HG03460 (cell line): ENCODE measurements at regions not wholly inside any gene's neighbourhood (a gene's known extent, or its start where the extent isn't known, plus 50 kb on each side); places are given as distances from the start of the nearest gene placed in this dataset.

ENCODE experiments used
- ATAC-seq: cut with Tn5 transposase; IDR thresholded peaks from one replicate; pipeline ENCODE4 v1.9.1; 2021; ENCODE audit not compliant: unreplicated experiment

DNA sequence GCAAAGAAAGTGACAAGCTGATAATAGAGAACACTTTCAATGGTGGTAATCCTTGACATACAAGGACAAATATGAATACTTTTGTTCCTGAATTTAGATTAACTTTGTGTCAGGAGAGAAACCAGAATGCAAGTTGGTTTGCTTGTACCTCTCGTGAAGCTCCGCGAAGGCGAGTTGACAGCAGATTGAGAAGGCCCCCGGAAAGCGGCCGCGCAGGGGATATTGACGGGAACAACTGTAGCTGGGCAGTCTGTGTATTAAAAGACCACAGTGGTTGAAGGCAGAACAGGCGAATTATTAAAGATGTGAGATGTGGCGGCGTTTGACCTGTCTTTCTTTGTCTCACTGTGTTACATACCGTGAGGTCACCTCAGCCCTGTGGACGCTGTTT is 175.8 kb upstream of the RALGAPA2 start:
- no peak for ATAC-seq

DNA sequence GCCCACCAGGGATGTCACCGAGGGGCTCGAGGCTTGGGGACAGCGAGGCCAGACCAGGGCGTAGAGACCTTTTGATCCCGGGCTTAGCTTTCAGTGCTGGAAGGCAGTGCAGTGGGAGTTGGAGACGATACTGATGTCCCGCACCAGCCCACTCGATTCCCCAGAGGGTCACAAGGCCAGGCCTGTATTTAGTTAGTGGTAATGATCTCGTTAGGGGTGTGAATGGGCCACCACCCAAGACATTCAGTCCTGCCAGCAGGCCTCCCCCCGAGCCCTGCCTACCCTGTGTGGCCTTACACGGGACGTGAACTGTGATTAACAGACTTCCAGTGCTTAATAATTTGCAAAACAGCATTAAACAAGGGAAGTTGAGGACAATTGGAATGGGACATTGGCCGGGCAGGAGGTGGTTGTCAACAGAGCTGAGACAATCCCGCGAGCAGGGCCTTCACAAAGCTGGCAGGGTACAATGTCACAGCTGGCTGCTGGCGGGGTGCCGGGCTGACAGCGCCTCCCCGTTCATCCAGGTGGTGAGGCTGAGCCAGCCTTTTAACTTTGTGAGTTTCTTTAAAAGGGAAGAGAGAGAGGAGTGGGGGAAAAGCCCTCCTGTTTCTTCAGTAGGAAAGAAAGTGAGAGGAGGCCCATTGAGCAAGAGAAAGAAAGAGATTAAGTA is 175.3 kb upstream of the RALGAPA2 start:
- no peak for ATAC-seq

DNA sequence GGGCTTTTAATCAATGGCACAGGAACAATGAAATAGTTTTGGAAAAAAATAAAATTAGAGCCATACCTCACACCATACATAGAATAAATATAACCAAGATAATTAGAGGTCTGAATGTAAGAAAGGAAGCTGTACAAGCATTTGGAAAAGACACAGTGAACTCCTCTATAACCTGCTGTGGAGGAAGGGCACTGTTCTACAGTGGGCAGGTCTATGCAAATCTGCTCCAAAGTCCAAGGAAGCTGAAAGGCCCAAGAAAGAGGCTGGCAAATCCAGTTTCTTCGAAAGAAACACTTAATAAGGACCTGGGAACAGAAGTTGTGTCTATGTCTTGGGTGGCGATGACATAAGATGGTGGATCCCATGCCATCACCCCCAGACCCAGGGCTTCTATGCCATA is 169.4 kb upstream of the RALGAPA2 start:
- no peak for ATAC-seq

DNA sequence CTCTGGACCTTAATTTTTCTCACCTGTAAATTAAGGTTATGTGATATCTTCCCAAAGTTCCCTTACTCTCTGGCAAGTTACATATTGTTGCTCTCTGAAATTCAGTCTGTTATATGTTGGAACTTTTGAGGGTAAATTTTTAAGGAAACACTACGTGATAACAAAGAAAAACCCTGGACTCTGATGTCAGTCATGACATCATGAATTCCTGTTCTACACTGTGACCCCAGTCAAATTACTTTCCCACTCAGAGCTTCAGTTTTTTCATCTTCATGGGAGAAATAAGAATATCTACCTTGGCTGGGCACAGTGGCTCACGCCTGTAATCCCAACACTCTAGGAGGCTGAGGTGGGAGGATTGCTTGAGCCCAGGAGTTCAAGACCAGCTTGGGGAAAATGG is 164.6 kb upstream of the RALGAPA2 start:
- no peak for ATAC-seq

DNA sequence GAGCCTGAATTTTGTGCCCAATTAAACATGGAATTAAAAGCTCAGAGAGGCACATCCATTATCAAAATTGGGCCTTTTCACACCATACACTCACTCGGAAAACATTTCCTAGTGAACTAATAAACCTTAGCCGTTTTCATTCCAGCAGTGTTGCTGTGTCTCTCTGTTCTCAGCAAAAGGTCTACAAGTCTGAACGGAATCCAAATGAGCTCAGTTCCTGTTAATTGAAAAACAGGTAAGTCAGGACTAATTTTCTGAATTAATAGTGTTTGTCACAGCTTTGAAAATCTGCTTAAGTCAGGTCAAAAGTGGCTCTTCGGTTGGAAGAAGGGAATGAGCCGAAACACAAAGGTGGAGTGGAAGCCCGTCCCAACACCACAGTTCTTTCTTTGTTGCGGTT is 163.3 kb upstream of the RALGAPA2 start:
- ATAC-seq = no peak

DNA sequence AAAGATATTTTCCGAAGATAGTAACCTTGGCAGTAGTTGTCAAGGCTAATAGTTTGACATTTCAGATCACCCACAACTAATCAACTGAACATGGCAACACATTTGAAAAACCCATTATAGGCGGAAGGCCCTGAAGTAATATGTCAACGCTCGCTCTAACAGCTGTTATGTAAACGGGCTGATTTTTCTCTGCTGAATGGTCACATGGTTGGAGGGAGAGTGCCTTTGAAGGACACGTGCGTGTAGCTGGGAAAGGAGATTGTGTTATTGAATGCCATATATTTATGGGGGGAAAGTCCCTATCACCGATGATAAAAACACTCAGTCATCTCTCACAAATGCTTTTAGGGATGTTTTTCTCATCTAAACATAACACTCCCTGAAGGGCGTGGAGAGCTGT is 160.0 kb upstream of the RALGAPA2 start:
- ATAC-seq = no peak

DNA sequence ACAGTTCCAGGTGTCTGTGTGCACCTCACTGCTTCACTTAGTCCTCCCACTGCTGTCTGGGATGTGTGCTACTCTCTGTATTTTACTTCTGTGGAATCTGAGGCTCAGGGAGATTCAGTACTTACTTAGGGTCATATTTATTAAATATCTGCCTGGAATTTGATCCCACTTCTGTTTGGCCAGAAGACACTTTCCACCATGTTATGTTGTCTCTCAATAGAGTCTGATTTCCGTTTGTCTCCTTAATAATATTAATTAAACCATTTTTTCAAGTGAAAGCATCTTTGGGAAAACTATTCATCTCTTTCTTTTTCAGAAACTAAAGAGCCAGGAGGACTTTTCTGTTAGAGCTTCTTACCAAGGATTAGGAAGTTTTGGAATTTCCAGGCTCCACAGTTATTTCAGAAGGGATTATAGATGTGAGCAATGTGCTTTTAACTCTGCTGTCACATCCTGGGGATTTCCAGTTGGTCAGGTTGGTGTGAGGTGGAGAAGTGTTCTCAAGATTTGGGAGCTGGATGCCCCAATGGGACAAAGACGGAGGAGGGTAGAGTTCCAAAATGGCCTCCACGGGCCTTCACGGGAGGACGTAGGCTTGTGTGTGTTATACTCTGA is 156.8 kb upstream of the RALGAPA2 start:
- ATAC-seq = no peak

DNA sequence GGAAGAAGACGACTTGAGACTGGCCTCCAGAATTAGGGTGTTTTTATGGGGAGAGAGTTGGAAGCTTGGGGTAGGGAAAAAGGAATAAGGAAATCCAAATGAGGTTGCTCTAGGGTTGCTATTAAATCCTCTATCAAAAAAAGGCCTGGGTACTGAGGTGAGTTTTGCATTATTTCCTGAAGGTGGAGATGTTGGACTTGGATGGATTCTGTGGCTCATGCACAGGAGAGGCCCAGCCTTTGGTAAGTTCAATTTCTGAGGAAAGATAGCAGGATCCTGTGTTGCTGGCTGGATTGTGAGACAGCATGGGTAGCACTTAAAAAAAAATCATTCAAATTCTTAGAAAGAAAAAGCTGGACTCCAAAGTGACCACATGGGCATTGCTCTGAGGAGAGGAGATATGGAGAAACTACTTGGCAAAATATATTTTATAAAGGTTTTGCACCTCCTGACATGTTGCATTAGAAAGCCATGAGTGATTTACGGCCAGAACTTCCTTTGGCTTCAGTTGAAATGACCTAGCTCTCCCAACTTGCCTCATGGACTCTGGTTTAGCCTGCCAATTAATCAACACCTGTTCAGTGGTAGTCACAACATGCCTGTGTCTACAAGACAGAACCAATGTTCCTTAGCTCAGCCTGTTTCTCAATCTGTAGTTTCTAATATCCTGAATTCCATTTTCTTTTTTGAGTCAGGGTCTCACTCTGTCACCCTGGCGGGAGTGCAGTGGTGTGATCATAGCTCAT is 152.1 kb upstream of the RALGAPA2 start:
- ATAC-seq = no peak

DNA sequence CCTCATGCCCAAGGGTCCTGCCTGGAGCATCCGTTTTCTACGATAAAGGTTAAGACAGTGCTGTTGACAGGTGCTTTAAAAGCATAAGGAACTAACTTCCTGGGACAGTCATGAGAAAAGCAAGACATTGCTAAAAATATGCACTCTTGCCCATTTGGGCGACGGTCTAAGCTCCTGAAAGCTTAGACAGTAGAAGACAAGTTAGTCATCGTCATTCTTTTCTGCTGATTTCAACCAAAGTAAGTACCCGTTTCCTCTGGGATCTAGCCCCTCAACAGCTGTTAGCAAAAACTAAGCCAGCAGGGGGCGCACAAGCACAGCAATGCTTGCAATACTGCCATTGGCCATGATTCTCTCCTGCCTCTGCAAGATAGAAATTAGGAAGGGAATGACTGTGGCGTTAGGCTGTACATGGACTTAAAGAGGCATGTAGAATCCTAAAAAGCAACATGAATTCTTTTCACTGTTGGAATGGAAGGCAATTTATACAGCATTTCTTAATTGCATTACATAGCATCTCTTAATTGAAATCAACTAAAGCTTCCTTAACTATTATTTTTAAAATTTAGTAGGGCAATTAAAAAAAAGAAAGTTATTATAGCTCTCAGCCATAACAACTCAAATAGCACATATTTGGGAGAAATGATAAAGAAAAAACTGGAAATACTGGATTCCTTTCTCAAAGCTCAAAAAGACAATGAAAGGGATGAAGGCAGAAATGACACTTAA is 147.8 kb upstream of the RALGAPA2 start:
- peak; percentile 77 for ATAC-seq

DNA sequence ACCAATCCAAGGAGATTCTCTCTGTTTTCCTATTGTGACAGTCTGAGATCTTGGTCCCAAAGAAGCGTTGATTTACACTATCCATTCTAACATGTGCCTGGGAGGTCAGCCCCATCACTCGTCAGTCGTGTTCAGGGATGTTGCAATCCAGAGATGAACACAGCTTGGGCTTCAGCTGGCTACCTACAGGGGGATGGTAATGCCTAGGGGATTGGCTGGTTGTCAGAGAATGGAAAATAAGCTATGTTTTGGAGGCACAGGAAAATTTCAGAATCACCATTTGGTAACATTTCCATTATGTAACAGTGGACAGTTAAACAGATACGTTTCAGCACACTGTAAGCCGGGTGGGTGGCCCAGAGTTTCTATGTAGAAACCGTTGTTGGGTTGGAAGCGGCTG is 147.1 kb upstream of the RALGAPA2 start:
- no peak for ATAC-seq

DNA sequence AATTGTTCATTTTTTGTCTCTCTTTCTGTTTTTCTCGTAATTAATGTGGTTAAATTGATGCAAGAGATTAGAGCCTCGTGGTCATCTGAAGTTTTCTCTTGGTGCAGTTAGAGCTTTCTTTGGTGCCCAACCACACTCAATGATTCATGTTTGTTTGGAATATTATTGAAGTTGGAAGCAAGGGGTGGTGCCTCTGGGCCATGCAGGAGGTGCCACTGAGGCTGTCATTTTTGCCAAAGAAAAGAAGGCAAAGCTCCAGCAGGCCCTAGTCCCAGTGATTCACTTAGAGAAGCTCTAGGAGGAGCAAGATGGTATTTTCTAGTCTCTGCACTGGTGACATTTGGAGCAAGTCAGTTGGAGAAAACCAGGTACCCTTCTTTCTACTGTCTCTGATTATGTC is 144.5 kb upstream of the RALGAPA2 start:
- ATAC-seq = no peak

DNA sequence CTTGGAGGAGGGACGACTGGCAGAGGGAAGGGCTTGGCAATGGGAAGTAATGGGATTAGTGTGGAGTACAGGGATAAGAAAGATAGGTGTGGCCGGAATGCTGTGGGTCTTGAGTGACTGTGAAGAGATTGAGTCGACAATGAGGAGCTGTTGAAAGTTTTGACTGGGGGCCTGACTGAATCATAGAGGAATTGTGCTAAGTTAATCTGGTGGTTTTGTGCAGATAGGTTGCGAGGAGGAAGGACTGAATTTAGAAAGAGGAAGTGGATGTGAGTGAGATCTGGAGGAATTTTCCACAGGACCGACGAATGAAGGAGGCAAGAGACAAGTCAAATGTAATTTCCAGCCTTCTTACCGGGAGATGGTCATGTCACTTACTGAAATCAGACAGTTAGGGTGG is 143.9 kb upstream of the RALGAPA2 start:
- no peak for ATAC-seq

DNA sequence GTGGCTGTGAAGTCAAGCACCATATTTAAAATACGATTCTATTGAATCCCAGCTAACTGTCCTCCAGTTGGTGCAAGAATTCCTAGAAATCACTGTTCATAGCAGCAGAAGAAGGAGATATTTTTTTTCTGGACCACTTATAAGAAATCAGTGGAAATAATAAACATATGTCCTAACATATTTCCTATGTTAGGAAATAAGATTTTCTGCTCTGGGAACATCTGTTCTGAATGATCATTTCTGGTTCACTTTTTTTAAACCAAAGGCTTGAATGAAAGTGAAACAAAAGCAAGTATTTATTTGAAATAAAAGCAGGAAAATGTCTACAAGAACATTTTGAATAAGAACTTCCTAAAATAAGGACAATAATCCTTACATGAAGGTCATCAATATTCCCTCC is 138.9 kb upstream of the RALGAPA2 start:
- no peak for ATAC-seq

DNA sequence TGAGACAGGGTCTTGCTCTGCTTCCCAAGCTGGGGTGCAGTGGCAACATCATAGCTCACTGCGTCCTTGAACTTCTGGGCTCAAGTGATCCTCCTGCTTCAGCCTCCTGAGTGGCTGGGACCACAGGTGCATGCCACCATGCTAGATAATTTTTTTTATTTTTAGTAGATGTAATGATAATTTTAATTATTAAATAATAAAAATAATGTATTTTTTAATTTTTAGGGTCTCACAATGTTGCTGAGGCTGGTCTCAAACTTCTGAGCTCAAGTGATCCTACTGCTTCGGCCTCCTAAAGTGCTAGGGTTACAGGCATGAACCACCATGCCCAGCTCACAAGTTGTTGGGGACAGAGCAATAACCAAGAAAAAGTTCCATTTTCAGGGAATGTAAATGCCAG is 138.0 kb upstream of the RALGAPA2 start:
- ATAC-seq = no peak

DNA sequence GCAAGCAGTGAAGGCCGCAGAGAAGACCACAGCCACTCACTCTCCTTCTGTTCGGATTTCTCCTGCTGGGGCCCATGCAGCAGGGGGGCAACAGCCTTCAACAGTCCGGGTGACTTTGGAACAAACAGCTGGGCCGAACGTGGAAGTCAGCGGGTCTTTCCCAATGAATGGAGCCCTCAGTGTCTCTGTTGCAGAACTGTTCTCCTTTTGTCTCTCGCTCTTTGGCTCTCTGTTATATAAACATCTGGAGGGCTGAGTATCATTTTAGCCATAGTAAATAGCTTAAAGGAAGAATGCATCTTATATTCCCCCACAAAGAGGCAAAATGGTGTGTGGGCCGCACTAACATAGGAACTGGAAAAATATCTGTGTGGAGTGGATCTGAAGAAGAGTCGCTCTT is 136.7 kb upstream of the RALGAPA2 start:
- no peak for ATAC-seq

DNA sequence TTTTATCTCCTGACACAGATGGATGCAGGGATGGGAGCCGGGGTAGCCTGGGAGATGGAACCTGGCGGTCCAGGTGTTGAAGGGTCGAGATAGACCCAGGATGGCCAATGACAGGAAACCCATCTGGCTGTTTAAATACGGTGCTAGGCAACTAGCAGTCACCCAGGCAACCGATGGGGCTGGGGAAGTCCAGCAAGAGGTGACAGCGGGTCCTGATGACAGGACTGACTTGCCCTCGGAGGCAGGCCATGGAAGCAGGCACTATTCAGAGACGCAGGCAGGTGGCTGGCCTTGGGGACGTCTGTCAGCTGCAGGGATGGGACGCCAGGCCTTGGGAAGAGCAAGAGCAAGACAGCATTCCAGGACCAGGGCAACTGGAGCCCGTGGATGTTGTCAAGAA is 135.4 kb upstream of the RALGAPA2 start:
- ATAC-seq = no peak

DNA sequence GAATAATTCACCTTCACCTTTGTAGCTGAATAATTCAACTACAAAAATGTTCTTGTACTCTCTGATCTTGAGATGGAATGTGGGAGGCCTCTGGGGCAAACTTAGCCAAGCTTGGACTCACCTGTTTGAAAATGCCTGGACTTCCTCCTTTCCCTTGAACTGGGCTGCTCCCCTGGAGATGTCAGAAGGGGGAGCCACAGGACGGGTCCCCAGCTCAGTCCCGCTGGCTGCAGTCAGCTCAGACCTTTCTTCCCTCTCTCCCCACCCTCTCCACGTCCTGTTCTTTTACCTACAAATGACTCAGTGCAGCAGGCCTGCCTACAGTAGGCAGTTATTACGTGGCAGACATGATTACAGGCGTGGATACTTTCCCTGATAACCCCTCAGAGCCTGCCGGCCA is 131.5 kb upstream of the RALGAPA2 start:
- ATAC-seq = no peak

DNA sequence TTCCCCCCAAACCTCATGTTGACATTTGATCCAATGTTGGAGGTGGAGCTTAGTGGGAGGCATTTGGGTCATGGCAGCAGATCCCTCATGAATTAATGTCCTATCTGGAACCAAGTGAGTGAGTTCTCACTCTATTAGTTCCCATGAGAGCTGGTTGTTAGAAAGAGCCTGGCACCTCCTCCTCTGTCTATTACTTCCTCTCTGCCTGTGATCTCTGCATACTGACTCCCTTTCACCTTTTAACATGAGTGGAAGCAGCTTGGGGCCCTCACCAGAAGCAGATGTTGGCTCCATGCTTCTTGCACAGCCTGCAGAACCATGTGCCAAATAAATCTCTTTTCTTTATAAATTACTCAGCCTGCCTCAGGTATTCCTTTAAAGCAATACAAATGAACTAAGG is 127.3 kb upstream of the RALGAPA2 start:
- ATAC-seq = no peak

DNA sequence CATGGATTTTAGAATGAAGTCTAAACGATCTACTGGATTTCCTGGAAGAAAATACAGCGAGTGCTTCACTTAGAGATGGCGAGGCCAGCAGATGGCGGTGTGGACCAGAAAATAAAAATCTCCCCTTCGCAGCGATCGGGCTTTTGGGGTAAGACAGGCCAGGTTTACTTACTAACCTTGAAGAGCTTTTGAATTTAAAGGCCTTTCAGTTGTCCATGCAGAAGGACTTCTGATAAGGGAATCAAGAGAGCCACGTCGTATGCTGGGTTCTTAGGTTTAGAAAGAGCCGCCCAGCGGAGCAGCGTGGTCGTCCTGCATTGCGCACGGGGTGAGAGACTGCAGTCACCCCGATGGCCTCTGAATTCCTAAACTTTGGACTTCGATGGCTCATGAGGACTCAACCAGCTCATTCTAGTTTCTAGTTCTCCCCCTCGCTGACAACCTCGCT is 125.2 kb upstream of the RALGAPA2 start:
- no peak for ATAC-seq

DNA sequence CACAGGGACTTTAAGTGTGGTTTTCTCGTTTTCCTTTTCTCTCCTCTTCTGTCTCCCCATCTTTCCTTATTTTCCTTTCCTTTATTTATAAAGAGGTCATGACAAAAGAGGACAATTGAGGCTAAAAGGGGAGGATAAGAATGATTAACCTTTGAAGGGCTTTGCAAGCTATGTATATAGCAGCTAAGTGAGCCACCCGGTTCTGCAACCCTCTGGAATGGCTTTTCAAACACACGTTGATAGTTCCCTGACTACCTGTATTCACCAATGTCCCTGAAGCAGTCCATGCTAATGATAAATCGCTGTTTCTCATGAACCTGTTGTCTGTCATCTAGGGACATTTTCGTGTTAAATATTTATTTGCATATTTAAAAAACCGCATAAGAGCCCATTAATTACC is 124.4 kb upstream of the RALGAPA2 start:
- no peak for ATAC-seq

DNA sequence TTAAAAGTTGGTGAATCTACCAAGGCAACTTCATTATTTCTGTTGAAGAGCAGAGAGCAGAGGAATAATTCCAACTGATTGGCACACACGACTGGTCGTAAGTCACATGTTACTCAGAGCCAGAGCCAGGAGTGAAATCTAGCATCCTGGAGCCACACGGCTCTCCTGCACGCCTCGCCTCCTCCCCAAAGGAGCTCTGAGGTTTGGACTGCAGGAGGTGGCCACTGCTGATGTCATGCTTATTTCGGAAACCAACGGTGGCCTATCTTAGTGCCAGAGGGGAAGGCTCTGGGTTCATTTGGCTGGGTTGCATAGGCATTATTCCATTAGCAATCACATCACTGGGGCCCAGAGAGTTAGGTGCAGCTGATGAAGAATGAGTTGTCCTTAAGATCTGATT is 123.5 kb upstream of the RALGAPA2 start:
- no peak for ATAC-seq

DNA sequence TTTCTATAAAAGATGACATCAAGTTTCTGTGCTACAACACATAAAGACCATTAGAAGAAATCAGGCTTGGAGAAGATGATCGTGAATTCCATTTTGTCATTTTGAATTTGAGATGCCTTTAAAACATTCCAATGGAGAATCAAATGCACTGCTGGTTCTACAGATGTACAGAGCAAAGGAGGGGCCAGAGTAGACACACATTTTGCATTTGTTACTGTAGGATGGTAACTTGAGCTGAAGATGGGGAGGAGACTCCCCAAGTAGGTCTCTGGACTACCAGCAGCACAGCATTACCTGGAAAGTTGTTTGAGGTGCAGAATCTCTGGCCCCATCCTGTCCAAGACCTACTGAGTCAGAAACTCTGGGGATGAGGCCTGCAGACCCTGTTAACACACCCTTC is 121.6 kb upstream of the RALGAPA2 start:
- ATAC-seq = no peak
